Psoas muscle (tissue), 7 donors: ENCODE measurements at regions not wholly inside any gene's neighbourhood (a gene's known extent, or its start where the extent isn't known, plus 50 kb on each side); places are given as distances from the start of the nearest gene placed in this dataset.

Experiments
- ATAC-seq, 4 donors: fragments of 200-7000 bp; cut with Tn5 transposase; one replicate each; pipeline ENCODE4 v1.9.1; 2020; ENCODE audit warnings: moderate library complexity in 3 of 4, mild to moderate bottlenecking in 2 of 4
- DNase-seq, 2 donors: peaks; one replicate each; pipeline ENCODE4 v3.0.0-alpha.2; 2020
- H3K27ac ChIP-seq: fragments of 200-600 bp; one replicate; pipeline ENCODE4 v1.8.0; 2022
- H3K27me3 ChIP-seq, 3 donors: fragments of 200-600 bp in 1 of 3; one replicate each; pipeline versions ENCODE4 v1.6.1 to v1.8.0; 2013 to 2022; ENCODE audit warnings: low read length in 2 of 3, mild to moderate bottlenecking in 2 of 3, moderate library complexity in 1 of 3; ENCODE audit not compliant: insufficient read depth in 3 of 3
- H3K36me3 ChIP-seq, 2 donors: fragments of 200-600 bp in 1 of 2; one replicate each; pipeline versions ENCODE4 v1.6.1 to v1.8.0; 2013 to 2022; ENCODE audit warnings: low read depth in 1 of 2, mild to moderate bottlenecking in 1 of 2, moderate library complexity in 1 of 2; ENCODE audit not compliant: insufficient read depth in 1 of 2
- H3K4me1 ChIP-seq: fragments of 200-600 bp; one replicate; pipeline ENCODE4 v1.8.0; 2022
- H3K4me3 ChIP-seq: fragments of 200-600 bp; one replicate; pipeline ENCODE4 v1.8.0; 2022; ENCODE audit warnings: mild to moderate bottlenecking
- H3K9me3 ChIP-seq: fragments of 200-600 bp; one replicate; pipeline ENCODE4 v1.8.0; 2022
- WGBS, 3 donors: extraction: QIAGEN DNeasy Blood & Tissue Kit; methylation state at CpG; one replicate each; pipeline versions ENCODE4 v1.1.6 to v1.1.7; 2013; 5-methylcytosine and 5-hydroxymethylcytosine counted together
- intact Hi-C, 2 donors: fragments of 100-400 bp; cut with DNase I; formaldehyde crosslinking; loops; one replicate each; pipeline versions ENCODE4 v1.11.0 to v1.14.2; 2022
- TF ChIP-seq, protein P1 (sequence below): fragments of 200-600 bp; IDR thresholded peaks from one replicate; pipeline ENCODE4 v1.8.0; 2022; ENCODE audit warnings: antibody characterized with exemption
- donor health status: healthy with polysubstance abuse.
- donor health status: DM: no; HTN: no; CAD: no; lungs with moderate emphysema.
- donor health status: Bipolar disorder and iron deficiency.
- donor health status: healthy.
- donor health status: DM: yes; HTN: yes; CAD: no.
- donor health status: DM: no; HTN: no; CAD: no.
- donor health status: DM: yes; HTN: yes; CAD: no.

DNA sequence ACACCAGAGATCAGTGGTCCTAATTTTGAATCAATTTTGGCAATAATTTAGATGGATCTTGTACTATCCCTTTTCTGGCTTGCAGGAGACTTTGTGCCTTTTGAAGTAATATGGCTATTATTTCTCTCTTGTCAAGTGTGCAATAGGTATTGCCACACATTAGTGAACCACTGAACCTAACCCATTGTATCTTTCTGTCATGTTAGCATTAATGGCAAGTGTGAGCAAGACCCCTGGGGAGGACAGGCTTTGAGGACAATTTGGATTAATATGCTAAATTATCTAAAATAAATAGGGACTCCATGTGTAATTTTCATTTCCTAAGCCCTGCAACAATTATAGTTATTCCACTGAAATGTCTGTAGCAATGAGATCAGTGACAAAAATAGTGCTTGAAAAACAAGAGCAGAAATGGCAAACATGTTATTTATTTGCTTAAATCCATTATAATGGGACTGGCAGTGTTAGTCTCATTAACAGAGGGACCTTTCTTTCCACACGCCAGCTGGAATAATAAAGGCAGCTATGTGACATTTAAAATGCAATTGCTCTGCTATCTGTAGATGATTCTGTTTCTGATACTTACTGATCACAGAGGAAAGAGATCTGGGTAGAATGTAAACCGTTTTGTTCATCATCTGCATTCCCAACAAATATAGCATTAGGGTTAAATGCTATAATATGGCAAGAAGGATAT is 753.3 kb upstream of the ZNF608 start:
- intact Hi-C loops, result no loop called here
- TF ChIP-seq, protein P1, sequence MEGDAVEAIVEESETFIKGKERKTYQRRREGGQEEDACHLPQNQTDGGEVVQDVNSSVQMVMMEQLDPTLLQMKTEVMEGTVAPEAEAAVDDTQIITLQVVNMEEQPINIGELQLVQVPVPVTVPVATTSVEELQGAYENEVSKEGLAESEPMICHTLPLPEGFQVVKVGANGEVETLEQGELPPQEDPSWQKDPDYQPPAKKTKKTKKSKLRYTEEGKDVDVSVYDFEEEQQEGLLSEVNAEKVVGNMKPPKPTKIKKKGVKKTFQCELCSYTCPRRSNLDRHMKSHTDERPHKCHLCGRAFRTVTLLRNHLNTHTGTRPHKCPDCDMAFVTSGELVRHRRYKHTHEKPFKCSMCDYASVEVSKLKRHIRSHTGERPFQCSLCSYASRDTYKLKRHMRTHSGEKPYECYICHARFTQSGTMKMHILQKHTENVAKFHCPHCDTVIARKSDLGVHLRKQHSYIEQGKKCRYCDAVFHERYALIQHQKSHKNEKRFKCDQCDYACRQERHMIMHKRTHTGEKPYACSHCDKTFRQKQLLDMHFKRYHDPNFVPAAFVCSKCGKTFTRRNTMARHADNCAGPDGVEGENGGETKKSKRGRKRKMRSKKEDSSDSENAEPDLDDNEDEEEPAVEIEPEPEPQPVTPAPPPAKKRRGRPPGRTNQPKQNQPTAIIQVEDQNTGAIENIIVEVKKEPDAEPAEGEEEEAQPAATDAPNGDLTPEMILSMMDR, result no peak
- WGBS, 3 donors, result 36 to 51% (median 40%) methylated on average over 2 of the region's 2 CpGs
- H3K36me3 ChIP-seq, result no peaks in the 10 kb centered on the region
- no peak for ATAC-seq
- no peaks in the 10 kb centered on the region for H3K27me3 ChIP-seq
- DNase-seq, result no peak
- H3K4me3 ChIP-seq, result no peak overlapping the region
- no peak overlapping the region for H3K27ac ChIP-seq
- no peaks in the 10 kb centered on the region for H3K4me1 ChIP-seq
- H3K9me3 ChIP-seq, result no peaks in the 10 kb centered on the region

DNA sequence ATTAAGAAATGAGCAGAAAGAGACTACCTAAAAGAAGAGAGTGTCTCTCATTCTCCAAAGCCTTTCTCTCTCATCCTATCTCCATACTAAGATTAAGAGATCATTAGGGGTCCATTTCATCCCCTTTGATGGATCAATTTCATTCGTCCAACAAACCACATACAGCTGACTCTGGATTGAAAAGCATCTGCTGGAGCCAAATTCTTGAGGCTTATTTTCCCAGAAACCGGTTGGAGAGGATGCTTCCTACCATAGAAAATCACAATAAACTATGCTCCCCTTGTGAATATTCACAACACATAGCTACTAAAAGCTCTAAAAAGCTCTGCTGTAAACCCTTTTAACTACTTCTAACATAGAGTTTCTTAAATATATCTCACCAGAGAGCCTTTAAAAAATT is 755.0 kb upstream of the ZNF608 start:
- Histone ChIP-seq H3K9me3 (no peaks in the 10 kb centered on the region), H3K27ac (no peak overlapping the region), H3K4me3 (no peak overlapping the region), H3K27me3 (no peaks in the 10 kb centered on the region), H3K36me3 (no peaks in the 10 kb centered on the region), H3K4me1 (no peaks in the 10 kb centered on the region)
- 16 to 58% (median 23%) methylated on average over 2 of the region's 2 CpGs for WGBS, 3 donors
- ATAC-seq (no peak), DNase-seq (no peak)
- intact Hi-C loops, result no loop called here
- TF ChIP-seq, protein P1, result no peak

DNA sequence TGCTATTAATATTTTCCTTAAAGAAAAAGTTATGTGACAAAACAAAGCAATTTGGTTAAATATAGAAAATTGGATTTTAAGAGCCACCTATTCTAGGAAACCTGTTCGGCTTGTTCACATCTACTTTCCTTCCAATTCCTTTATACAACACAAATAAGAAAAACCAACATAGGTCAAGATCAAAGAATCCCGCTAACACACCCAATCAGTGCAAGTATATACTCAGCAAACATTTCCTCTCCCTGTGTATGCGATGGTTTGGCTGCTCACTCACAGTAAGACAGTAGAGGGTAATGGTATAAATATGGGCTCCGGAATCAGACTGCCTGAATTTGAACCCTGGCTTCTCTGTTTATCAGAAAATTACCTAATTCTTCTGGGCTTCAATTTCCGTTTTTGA is 757.5 kb upstream of the ZNF608 start:
- no peaks in the 10 kb centered on the region for H3K9me3 ChIP-seq
- no peaks in the 10 kb centered on the region for H3K27me3 ChIP-seq
- H3K36me3 ChIP-seq, result no peaks in the 10 kb centered on the region
- 85 to 96% (median 91%) methylated on average over 5 of the region's 5 CpGs for WGBS, 3 donors
- intact Hi-C loops, result no loop called here
- no peak for ATAC-seq
- H3K27ac ChIP-seq, result no peak overlapping the region
- no peak for DNase-seq
- no peak overlapping the region for H3K4me3 ChIP-seq
- no peaks in the 10 kb centered on the region for H3K4me1 ChIP-seq
- TF ChIP-seq, protein P1, result no peak

DNA sequence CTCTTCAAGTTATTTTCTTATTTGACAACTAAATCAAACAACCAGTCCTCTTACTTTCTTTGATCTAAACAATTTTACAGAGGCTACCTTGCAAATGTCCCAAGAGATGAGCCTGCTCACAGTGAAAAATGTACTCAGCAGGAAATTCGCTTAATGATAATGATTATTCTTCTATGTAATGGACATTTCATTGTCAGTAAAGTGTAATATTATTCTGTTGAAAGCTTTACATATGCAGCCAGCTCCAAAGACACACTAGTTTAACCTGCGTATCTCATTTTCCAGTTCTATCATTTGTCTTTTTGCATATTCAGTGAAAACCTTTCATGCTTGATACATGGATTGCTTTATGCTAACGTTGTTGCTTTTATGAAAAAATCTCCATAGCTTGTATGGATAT is 758.7 kb upstream of the ZNF608 start:
- DNase-seq (no peak), ATAC-seq (no peak)
- TF ChIP-seq, protein P1, result no peak
- WGBS, 3 donors, result 91 to 94% (median 93%) methylated on average over 3 of the region's 3 CpGs
- no peak overlapping the region for H3K27ac ChIP-seq
- no peaks in the 10 kb centered on the region for H3K4me1 ChIP-seq
- no peaks in the 10 kb centered on the region for H3K36me3 ChIP-seq
- intact Hi-C loops, result no loop called here
- H3K9me3 ChIP-seq, result no peaks in the 10 kb centered on the region
- no peaks in the 10 kb centered on the region for H3K27me3 ChIP-seq
- no peak overlapping the region for H3K4me3 ChIP-seq

DNA sequence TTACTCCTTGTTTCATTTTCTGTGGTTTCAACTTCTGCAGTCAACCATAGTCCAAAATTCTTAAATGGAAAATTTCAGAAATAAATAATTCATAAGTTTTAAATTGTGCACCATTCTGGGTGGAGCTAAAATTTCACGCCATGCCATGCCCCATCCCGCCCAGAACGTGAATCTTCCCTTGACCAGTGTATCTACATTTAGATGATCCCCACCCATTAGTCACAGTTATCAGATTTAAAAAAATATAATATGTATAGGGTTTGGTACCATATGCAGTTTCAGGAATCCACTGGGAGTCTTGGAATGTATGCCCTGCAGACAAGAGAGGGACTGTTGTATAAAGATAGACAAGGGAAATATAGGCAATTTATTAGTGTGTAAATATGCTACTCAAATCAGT is 759.7 kb upstream of the ZNF608 start:
- intact Hi-C loops, result no loop called here
- no peak overlapping the region for H3K4me3 ChIP-seq
- H3K4me1 ChIP-seq, result no peaks in the 10 kb centered on the region
- H3K27ac ChIP-seq, result no peak overlapping the region
- H3K27me3 ChIP-seq, result no peaks in the 10 kb centered on the region
- no peaks in the 10 kb centered on the region for H3K36me3 ChIP-seq
- no peak for ATAC-seq
- 94 to 95% (median 94%) methylated on average over 3 of the region's 3 CpGs for WGBS, 3 donors
- no peaks in the 10 kb centered on the region for H3K9me3 ChIP-seq
- DNase-seq, result no peak
- TF ChIP-seq, protein P1, result no peak
